CD14-positive monocyte (primary cell): ENCODE measurements at regions not wholly inside any gene's neighbourhood (a gene's known extent, or its start where the extent isn't known, plus 50 kb on each side); places are given as distances from the start of the nearest gene placed in this dataset.

Experiments
- DNase-seq, 3 donors: peaks; one replicate each; pipeline ENCODE4 v3.0.0-alpha.2; 2011 to 2022
- H2AFZ ChIP-seq: 2 replicates; pipeline ENCODE4 v1.6.0; 2012; ENCODE audit warnings: mild to moderate bottlenecking, low read depth, low read length, inconsistent platforms; ENCODE audit not compliant: insufficient read depth, poor library complexity, severe bottlenecking
- H3K27ac ChIP-seq, 2 donors: 1 replicate in 1 of 2; 2 replicates in 1 of 2; pipeline ENCODE4 v1.5.1; 2012 to 2013; ENCODE audit warnings: low read length in 2 of 2, control low read depth in 1 of 2, inconsistent platforms in 1 of 2, low read depth in 1 of 2, mild to moderate bottlenecking in 1 of 2
- H3K27me3 ChIP-seq, 2 donors: one replicate each; pipeline versions ENCODE4 v1.6.0 to v1.6.1; 2011 to 2013; ENCODE audit warnings: low read length in 2 of 2; ENCODE audit not compliant: control insufficient read depth in 2 of 2, insufficient read depth in 2 of 2
- H3K36me3 ChIP-seq, 2 donors: replicated peaks in 1 of 2; 1 replicate in 1 of 2; 2 replicates in 1 of 2; pipeline versions ENCODE4 v1.5.1 to v1.6.1; 2012 to 2013; ENCODE audit warnings: low read length in 2 of 2, control low read depth in 1 of 2, inconsistent platforms in 1 of 2, mild to moderate bottlenecking in 1 of 2; ENCODE audit not compliant: insufficient read depth in 2 of 2, control insufficient read depth in 1 of 2
- H3K4me1 ChIP-seq, 2 donors: 1 replicate in 1 of 2; 2 replicates in 1 of 2; pipeline versions ENCODE4 v1.5.1 to v1.6.1; 2012 to 2013; ENCODE audit warnings: low read length in 2 of 2, control low read depth in 1 of 2, inconsistent platforms in 1 of 2, mild to moderate bottlenecking in 1 of 2, moderate library complexity in 1 of 2; ENCODE audit not compliant: insufficient read depth in 2 of 2, control insufficient read depth in 1 of 2
- H3K4me2 ChIP-seq: replicated peaks from 2 replicates; pipeline ENCODE3; 2012; ENCODE audit warnings: low read length, moderate library complexity, mild to moderate bottlenecking; ENCODE audit not compliant: poor library complexity, severe bottlenecking; ENCODE audit errors: extremely low read depth
- H3K4me3 ChIP-seq, 3 experiments: fragments of 200-600 bp in 1 of 3; sonication (generic) in 1 of 3; replicated peaks in 1 of 3; 1 replicate in 2 of 3; 2 replicates in 1 of 3; pipeline ENCODE4 v1.5.1; 2011 to 2013; ENCODE audit warnings: low read length in 3 of 3, mild to moderate bottlenecking in 3 of 3, control low read depth in 2 of 3, low read depth in 2 of 3, inconsistent platforms in 1 of 3, moderate library complexity in 1 of 3
- H3K79me2 ChIP-seq: 2 replicates; pipeline ENCODE4 v1.6.0; 2012; ENCODE audit warnings: mild to moderate bottlenecking, control low read depth, inconsistent platforms, low read length, moderate library complexity; ENCODE audit not compliant: insufficient read depth
- H3K9ac ChIP-seq: 2 replicates; pipeline ENCODE4 v1.6.0; 2017; ENCODE audit warnings: low read length, mild to moderate bottlenecking; ENCODE audit not compliant: insufficient read depth, poor library complexity, severe bottlenecking
- H3K9me3 ChIP-seq, 2 donors: replicated peaks in 1 of 2; 1 replicate in 1 of 2; 2 replicates in 1 of 2; pipeline versions ENCODE4 v1.5.1 to v1.6.1; 2012 to 2013; ENCODE audit warnings: low read length in 2 of 2, control low read depth in 1 of 2; ENCODE audit not compliant: control insufficient read depth in 1 of 2, insufficient read depth in 1 of 2
- H4K20me1 ChIP-seq: 2 replicates; pipeline ENCODE4 v1.6.0; 2012; ENCODE audit warnings: mild to moderate bottlenecking, low read length, control low read depth, moderate library complexity; ENCODE audit not compliant: insufficient read depth
- H3K27ac Mint-ChIP-seq, 7 donors: one replicate each; pipeline ENCODE4 v1.8.0; 2020; ENCODE audit warnings: mild to moderate bottlenecking in 7 of 7, mixed read lengths in 7 of 7, moderate library complexity in 6 of 7, inconsistent platforms in 2 of 7
- H3K27me3 Mint-ChIP-seq, 3 donors: one replicate each; pipeline ENCODE4 v1.8.0; 2021 to 2022; ENCODE audit warnings: low read depth in 3 of 3, mild to moderate bottlenecking in 3 of 3, mixed read lengths in 3 of 3, moderate library complexity in 3 of 3, inconsistent platforms in 1 of 3
- H3K36me3 Mint-ChIP-seq, 2 donors: one replicate each; pipeline ENCODE4 v1.8.0; 2020; ENCODE audit warnings: mixed read lengths in 2 of 2, inconsistent platforms in 1 of 2, mild to moderate bottlenecking in 1 of 2
- H3K4me1 Mint-ChIP-seq: one replicate; pipeline ENCODE4 v1.8.0; 2020; ENCODE audit warnings: mild to moderate bottlenecking, mixed read lengths
- H3K4me3 Mint-ChIP-seq, 2 donors: one replicate each; pipeline ENCODE4 v1.8.0; 2020; ENCODE audit warnings: mild to moderate bottlenecking in 2 of 2, mixed read lengths in 2 of 2, moderate library complexity in 1 of 2
- H3K9me3 Mint-ChIP-seq, 7 donors: one replicate each; pipeline ENCODE4 v1.8.0; 2020 to 2022; ENCODE audit warnings: mixed read lengths in 7 of 7, mild to moderate bottlenecking in 6 of 7, moderate library complexity in 6 of 7, inconsistent platforms in 2 of 7
- WGBS: methylation state at CpG from one replicate; pipeline ENCODE4 v1.1.5; 2013; ENCODE audit warnings: missing lambda C conversion rate; ENCODE audit not compliant: insufficient coverage; 5-methylcytosine and 5-hydroxymethylcytosine counted together
- intact Hi-C, 2 donors: fragments of 100-400 bp; cut with micrococcal nuclease; formaldehyde crosslinking; loops; one replicate each; pipeline versions ENCODE4 v1.15.0 to v1.15.1; 2023
- TF ChIP-seq, protein P1 (sequence below): fragments of 200-600 bp; IDR thresholded peaks from one replicate; pipeline ENCODE4 v1.8.0; 2022; ENCODE audit warnings: antibody characterized with exemption, mild to moderate bottlenecking

DNA sequence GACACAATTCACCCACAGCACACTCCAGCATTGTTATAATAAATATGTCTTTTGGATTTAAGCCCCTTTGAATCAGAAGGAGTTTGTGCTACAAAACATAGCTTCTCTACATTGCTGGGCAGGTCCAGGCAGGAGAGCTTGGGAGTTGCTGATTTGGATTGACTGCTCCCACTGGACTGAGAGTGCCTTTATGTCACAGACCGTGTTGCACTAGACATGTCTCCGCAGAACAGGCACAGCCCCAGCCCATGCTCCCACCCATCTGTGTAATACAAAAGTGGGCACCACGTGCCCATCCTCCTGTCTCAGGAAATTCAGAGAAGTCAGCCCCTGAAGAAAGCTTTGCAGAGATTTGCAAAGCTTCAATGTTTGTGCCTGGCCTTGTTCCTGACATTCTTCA, 117.1 kb downstream of the MED10 start:
- peaks cover 0 to 6% of the 10 kb centered on the region in 2 donors for H3K9me3 ChIP-seq
- H3K36me3 Mint-ChIP-seq, result no peaks in the 10 kb centered on the region
- no peak overlapping the region for H2AFZ ChIP-seq
- intact Hi-C loops, result no loop called here
- no peaks in the 10 kb centered on the region for H3K36me3 ChIP-seq
- 73% methylated on average over 3 of the region's 3 CpGs for WGBS
- no peaks in the 10 kb centered on the region for H3K4me1 Mint-ChIP-seq
- H3K9ac ChIP-seq, result no peak overlapping the region
- no peak for DNase-seq
- TF ChIP-seq, protein P1, sequence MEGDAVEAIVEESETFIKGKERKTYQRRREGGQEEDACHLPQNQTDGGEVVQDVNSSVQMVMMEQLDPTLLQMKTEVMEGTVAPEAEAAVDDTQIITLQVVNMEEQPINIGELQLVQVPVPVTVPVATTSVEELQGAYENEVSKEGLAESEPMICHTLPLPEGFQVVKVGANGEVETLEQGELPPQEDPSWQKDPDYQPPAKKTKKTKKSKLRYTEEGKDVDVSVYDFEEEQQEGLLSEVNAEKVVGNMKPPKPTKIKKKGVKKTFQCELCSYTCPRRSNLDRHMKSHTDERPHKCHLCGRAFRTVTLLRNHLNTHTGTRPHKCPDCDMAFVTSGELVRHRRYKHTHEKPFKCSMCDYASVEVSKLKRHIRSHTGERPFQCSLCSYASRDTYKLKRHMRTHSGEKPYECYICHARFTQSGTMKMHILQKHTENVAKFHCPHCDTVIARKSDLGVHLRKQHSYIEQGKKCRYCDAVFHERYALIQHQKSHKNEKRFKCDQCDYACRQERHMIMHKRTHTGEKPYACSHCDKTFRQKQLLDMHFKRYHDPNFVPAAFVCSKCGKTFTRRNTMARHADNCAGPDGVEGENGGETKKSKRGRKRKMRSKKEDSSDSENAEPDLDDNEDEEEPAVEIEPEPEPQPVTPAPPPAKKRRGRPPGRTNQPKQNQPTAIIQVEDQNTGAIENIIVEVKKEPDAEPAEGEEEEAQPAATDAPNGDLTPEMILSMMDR, result no peak
- H3K79me2 ChIP-seq, result no peaks in the 10 kb centered on the region
- no peaks in the 10 kb centered on the region for H4K20me1 ChIP-seq
- H3K27me3 ChIP-seq, result no peaks in the 10 kb centered on the region
- H3K4me3 Mint-ChIP-seq, result no peak overlapping the region
- H3K9me3 Mint-ChIP-seq, result peaks cover 3 to 16% (median 8%) of the 10 kb centered on the region in 7 donors
- no peak overlapping the region for H3K27ac ChIP-seq
- H3K4me1 ChIP-seq, result no peaks in the 10 kb centered on the region
- no peak overlapping the region for H3K4me3 ChIP-seq
- H3K27ac Mint-ChIP-seq, result no peak overlapping the region
- H3K4me2 ChIP-seq, result no peak overlapping the region
- H3K27me3 Mint-ChIP-seq, result no peaks in the 10 kb centered on the region

DNA sequence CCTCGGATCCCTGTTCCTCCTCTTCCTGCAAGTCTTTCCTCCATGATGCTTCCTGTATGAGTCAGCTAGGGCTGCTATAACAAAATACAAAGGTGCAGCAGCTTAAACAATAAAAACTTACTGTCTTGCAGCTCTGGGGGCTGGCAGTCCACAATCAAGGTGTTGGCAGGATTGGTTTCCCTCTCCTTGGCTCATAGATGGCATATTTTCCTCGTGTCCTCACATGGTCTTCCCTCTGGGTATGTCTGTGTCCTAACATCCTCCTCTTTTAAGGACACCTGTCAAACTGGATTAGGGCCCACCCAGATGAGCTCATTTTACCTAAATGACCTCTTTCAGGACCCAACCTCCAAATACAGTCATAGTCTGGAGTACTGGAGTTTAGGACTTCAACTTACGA, 117.5 kb downstream of the MED10 start:
- Histone ChIP-seq H3K36me3 (no peaks in the 10 kb centered on the region), H4K20me1 (no peaks in the 10 kb centered on the region), H3K9me3 (peaks cover 0 to 6% of the 10 kb centered on the region in 2 donors), H3K4me1 (no peaks in the 10 kb centered on the region), H3K27ac (no peak overlapping the region), H3K4me2 (no peak overlapping the region), H2AFZ (no peak overlapping the region), H3K79me2 (no peaks in the 10 kb centered on the region), H3K4me3 (no peak overlapping the region), H3K9ac (no peak overlapping the region), H3K27me3 (no peaks in the 10 kb centered on the region)
- H3K27me3 Mint-ChIP-seq, result no peaks in the 10 kb centered on the region
- no peaks in the 10 kb centered on the region for H3K36me3 Mint-ChIP-seq
- TF ChIP-seq, protein P1, result no peak
- H3K9me3 Mint-ChIP-seq, result peaks cover 3 to 16% (median 8%) of the 10 kb centered on the region in 7 donors
- no peak for DNase-seq
- H3K4me1 Mint-ChIP-seq, result no peaks in the 10 kb centered on the region
- H3K27ac Mint-ChIP-seq, result no peak overlapping the region
- intact Hi-C loops, result no loop called here
- WGBS, result 80% methylated on average over 1 of the region's 3 CpGs
- no peak overlapping the region for H3K4me3 Mint-ChIP-seq
